Esophagus squamous epithelium (tissue), 5 donors: ENCODE measurements at regions not wholly inside any gene's neighbourhood (a gene's known extent, or its start where the extent isn't known, plus 50 kb on each side); places are given as distances from the start of the nearest gene placed in this dataset.
"Not testable (repeated sequence)": the region's sequence is repeated elsewhere in the genome, so short reads cannot be mapped to it uniquely, and the experiment has no call there.

Experiments
- DNase-seq: peaks from one replicate; lab custom pipeline; 2025; lab: John Stamatoyannopoulos, UW
- H3K27ac ChIP-seq, 4 donors: fragments of 200-600 bp; sonication (generic); one replicate each; pipeline ENCODE4 v1.5.1; 2016 to 2019; ENCODE audit warnings: mild to moderate bottlenecking in 1 of 4
- H3K27me3 ChIP-seq, 4 donors: fragments of 200-600 bp; sonication (generic); 1 replicate in 3 of 4; 2 replicates in 1 of 4; pipeline versions ENCODE4 v1.5.1 to v1.6.0; 2017 to 2021; ENCODE audit warnings: antibody characterized with exemption in 1 of 4
- H3K36me3 ChIP-seq, 3 donors: fragments of 200-600 bp; sonication (generic); one replicate each; pipeline ENCODE4 v1.5.1; 2016 to 2019
- H3K4me1 ChIP-seq, 3 donors: fragments of 200-600 bp; sonication (generic); one replicate each; pipeline ENCODE4 v1.5.1; 2017 to 2019
- H3K4me3 ChIP-seq, 4 donors: fragments of 200-600 bp; sonication (generic); 1 replicate in 3 of 4; 2 replicates in 1 of 4; pipeline ENCODE4 v1.5.1; 2016 to 2019; ENCODE audit warnings: mild to moderate bottlenecking in 2 of 4, moderate library complexity in 1 of 4
- H3K9me3 ChIP-seq, 3 donors: fragments of 200-600 bp; sonication (generic); one replicate each; pipeline ENCODE4 v1.5.1; 2016 to 2019
- CTCF ChIP-seq, 6 experiments: fragments of 450-650 bp in 4 of 6; fragments of 200-600 bp in 2 of 6; sonication (generic) in 2 of 6; IDR thresholded peaks; one replicate each; pipeline ENCODE4 v1.5.1; 2016 to 2019; ENCODE audit warnings: antibody characterized with exemption in 6 of 6, mild to moderate bottlenecking in 4 of 6, moderate library complexity in 4 of 6
- POLR2A ChIP-seq, 4 donors: fragments of 450-650 bp; IDR thresholded peaks; one replicate each; pipeline ENCODE4 v1.6.1; 2017; ENCODE audit warnings: antibody characterized with exemption in 4 of 4, mild to moderate bottlenecking in 4 of 4, moderate library complexity in 3 of 4
- WGBS, 2 donors: methylation state at CpG; one replicate each; pipeline ENCODE4 v1.1.5; 2018; 5-methylcytosine and 5-hydroxymethylcytosine counted together
- intact Hi-C: fragments of 100-400 bp; cut with DNase I; formaldehyde crosslinking; loops from one replicate; pipeline ENCODE4 v1.15.0; 2022
- donor health status: DM: yes; HTN: yes; CAD: no.

- Histone ChIP-seq H3K4me3 (no peak overlapping the region), H3K4me1 (no peaks in the 10 kb centered on the region), H3K27me3 (no peaks in the 10 kb centered on the region), H3K9me3 (no peaks in the 10 kb centered on the region), H3K36me3 (no peaks in the 10 kb centered on the region), H3K27ac (no peak overlapping the region)
- no peak for DNase-seq
- 25 to 73% methylated on average over 4 to 6 of the region's 6 CpGs for whole genome bisulfite sequencing, 2 donors
- intact Hi-C loops = no loop called here
- no peak for TF ChIP-seq POLR2A (IDR thresholded peaks at IDR 0.05)
- TF ChIP-seq CTCF (IDR thresholded peaks at IDR 0.05) = no peak
Measured at GRCh38 chr16:73106329-73107034, 58.6 kb upstream of the ZFHX3 start.

GRCh38 chr16:73101568-73101967 lies 53.6 kb upstream of the ZFHX3 start:
- TF ChIP-seq CTCF (IDR thresholded peaks at IDR 0.05) (no peak), POLR2A (IDR thresholded peaks at IDR 0.05) (no peak)
- no peak overlapping the region for H3K4me3 ChIP-seq
- no peaks in the 10 kb centered on the region for H3K9me3 ChIP-seq
- H3K27ac ChIP-seq = no peak overlapping the region
- 79 to 82% methylated on average over 5 of the region's 5 CpGs for whole genome bisulfite sequencing, 2 donors
- no peaks in the 10 kb centered on the region for H3K36me3 ChIP-seq
- no peak for DNase-seq
- H3K27me3 ChIP-seq = peaks cover 0 to 4% (median 0%) of the 10 kb centered on the region in 4 donors
- intact Hi-C loops = no loop called here
- H3K4me1 ChIP-seq = no peaks in the 10 kb centered on the region

- H3K4me1 ChIP-seq, intact Hi-C loops, DNase-seq, H3K36me3 ChIP-seq, H3K27ac ChIP-seq, H3K27me3 ChIP-seq, H3K4me3 ChIP-seq, H3K9me3 ChIP-seq: not testable (repeated sequence)
- WGBS, 2 donors = 81 to 92% methylated on average over 2 to 3 of the region's 5 CpGs
Measured at GRCh38 chr16:73099601-73100000, 51.7 kb upstream of the ZFHX3 start.
